ENCODE measurements at regions not wholly inside any gene's neighbourhood (a gene's known extent, or its start where the extent isn't known, plus 50 kb on each side); places are given as distances from the start of the nearest gene placed in this dataset.

DNA sequence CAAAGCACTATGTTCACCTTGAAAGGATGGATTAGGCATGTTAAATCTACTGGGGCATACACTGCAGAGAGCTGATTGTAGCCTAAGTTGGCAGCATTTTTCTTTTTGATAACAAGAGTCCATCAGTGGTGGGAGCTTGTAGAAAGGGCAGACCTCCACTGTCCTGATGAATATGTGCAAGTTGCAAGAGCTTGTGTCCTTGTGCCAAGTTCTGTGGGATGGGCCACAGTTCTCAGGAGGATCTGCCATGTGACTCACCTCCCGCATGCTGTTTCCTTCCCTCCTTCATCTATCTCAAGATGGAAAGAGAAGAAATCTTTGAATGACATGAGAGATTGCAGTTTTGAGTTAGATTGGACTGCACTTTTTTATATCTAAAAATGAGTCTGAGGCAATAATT lies 58.3 kb upstream of the GGTLC1 start:
- H3K36me3 ChIP-seq, result no peaks in the 10 kb centered on the region
- no peak overlapping the region for H3K27ac ChIP-seq
- no peak overlapping the region for H3K4me3 ChIP-seq
- peak in 1 of 2 donors; percentile 25 for DNase-seq (ENCODE audit: low read depth in 1 of 2, low spot score in 1 of 2)
- TF ChIP-seq, protein P1, sequence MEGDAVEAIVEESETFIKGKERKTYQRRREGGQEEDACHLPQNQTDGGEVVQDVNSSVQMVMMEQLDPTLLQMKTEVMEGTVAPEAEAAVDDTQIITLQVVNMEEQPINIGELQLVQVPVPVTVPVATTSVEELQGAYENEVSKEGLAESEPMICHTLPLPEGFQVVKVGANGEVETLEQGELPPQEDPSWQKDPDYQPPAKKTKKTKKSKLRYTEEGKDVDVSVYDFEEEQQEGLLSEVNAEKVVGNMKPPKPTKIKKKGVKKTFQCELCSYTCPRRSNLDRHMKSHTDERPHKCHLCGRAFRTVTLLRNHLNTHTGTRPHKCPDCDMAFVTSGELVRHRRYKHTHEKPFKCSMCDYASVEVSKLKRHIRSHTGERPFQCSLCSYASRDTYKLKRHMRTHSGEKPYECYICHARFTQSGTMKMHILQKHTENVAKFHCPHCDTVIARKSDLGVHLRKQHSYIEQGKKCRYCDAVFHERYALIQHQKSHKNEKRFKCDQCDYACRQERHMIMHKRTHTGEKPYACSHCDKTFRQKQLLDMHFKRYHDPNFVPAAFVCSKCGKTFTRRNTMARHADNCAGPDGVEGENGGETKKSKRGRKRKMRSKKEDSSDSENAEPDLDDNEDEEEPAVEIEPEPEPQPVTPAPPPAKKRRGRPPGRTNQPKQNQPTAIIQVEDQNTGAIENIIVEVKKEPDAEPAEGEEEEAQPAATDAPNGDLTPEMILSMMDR (IDR thresholded peaks at IDR 0.05; ENCODE audit: low read depth, low read length), result no peak
- H3K9me3 ChIP-seq (ENCODE audit: low read depth), result no peaks in the 10 kb centered on the region
- no peaks in the 10 kb centered on the region for H3K27me3 ChIP-seq
- no peaks in the 10 kb centered on the region for H3K4me1 ChIP-seq (ENCODE audit: low read depth)

DNA sequence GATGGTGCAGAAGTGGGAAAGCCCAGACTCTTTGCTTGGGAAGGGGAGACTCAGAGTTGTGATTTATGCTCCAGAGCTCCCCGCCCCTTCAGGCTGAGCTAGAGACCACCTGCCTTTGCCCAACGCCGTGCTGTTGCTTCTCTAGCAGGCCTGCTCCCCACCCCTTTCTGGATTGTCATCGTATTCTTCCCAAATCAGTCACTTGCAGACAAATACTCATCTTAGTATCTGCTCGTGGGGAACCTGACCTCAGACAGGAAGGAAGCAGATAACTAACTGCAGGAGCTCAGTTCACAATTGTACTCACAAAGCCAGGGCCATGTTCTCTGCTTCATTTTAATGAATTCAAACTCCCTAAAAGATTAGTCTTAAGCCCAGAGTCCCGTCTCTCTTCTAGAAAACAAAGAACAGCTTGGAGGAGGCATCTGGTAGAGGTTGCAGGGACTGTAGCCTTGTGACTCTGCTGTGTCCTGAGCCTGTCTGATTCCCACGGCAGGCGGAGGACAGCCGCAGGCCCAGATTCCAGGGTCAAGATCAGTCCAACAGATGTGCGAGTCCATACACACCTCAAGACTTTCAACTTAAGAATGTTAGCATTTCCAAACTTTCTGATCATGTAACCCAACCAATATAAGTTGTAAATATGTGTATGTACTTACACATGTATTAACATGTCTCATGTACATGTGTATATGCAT lies 57.2 kb upstream of the GGTLC1 start:
- H3K27ac ChIP-seq, result no peak overlapping the region
- DNase-seq (ENCODE audit: low read depth in 1 of 2, low spot score in 1 of 2), result no peak
- H3K4me1 ChIP-seq (ENCODE audit: low read depth), result no peaks in the 10 kb centered on the region
- no peak overlapping the region for H3K4me3 ChIP-seq
- H3K27me3 ChIP-seq, result no peaks in the 10 kb centered on the region
- H3K9me3 ChIP-seq (ENCODE audit: low read depth), result no peaks in the 10 kb centered on the region
- H3K36me3 ChIP-seq, result no peaks in the 10 kb centered on the region
- TF ChIP-seq, protein P1 (IDR thresholded peaks at IDR 0.05; ENCODE audit: low read depth, low read length), result no peak

DNA sequence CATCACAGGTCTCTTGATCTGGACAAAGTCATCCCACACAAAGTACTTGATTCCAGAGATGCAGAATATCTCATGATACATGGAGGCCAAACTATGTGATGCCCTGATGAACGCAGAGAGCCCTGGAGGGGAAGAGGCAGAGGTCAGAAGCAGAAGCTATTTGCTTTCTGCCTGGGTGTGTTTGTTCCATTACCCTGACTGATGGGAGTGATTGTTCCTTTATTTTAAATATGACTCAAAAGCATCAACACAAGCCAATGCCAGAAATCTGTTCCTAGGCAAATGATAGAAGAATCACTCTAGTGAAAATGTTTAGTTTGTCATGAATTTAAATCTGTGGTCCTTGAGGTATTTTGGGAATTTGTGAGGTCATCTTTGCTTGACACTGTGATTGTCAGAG lies 54.7 kb upstream of the GGTLC1 start:
- no peak overlapping the region for H3K27ac ChIP-seq
- DNase-seq (ENCODE audit: low read depth in 1 of 2, low spot score in 1 of 2), result no peak
- H3K4me3 ChIP-seq, result no peak overlapping the region
- TF ChIP-seq, protein P1 (IDR thresholded peaks at IDR 0.05; ENCODE audit: low read depth, low read length), result no peak
- H3K36me3 ChIP-seq, result no peaks in the 10 kb centered on the region
- H3K9me3 ChIP-seq (ENCODE audit: low read depth), result no peaks in the 10 kb centered on the region
- no peaks in the 10 kb centered on the region for H3K27me3 ChIP-seq
- no peaks in the 10 kb centered on the region for H3K4me1 ChIP-seq (ENCODE audit: low read depth)

DNA sequence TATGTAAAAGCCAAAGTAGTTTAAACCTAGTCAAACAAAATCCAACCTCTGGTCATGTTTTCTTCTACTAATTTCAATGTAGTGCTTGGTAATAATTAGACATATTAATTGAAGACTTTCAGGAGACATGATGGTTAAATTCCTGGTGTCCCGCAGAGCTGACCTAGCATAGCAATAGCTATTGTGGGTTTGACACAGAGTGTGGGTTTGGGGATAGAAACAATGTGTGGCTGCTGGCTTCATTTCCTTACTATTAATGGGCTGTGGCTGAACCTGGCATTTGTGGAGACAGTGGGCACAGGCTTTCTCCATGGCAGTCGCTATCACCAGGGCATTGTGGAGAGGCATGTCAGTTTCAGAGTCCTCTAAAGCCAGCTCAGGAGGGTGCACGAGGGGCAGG lies 54.1 kb upstream of the GGTLC1 start:
- Histone ChIP-seq H3K27ac (no peak overlapping the region), H3K4me1 (ENCODE audit: low read depth) (no peaks in the 10 kb centered on the region), H3K9me3 (ENCODE audit: low read depth) (no peaks in the 10 kb centered on the region), H3K4me3 (no peak overlapping the region), H3K36me3 (no peaks in the 10 kb centered on the region), H3K27me3 (no peaks in the 10 kb centered on the region)
- TF ChIP-seq, protein P1 (IDR thresholded peaks at IDR 0.05; ENCODE audit: low read depth, low read length), result no peak
- no peak for DNase-seq (ENCODE audit: low read depth in 1 of 2, low spot score in 1 of 2)

DNA sequence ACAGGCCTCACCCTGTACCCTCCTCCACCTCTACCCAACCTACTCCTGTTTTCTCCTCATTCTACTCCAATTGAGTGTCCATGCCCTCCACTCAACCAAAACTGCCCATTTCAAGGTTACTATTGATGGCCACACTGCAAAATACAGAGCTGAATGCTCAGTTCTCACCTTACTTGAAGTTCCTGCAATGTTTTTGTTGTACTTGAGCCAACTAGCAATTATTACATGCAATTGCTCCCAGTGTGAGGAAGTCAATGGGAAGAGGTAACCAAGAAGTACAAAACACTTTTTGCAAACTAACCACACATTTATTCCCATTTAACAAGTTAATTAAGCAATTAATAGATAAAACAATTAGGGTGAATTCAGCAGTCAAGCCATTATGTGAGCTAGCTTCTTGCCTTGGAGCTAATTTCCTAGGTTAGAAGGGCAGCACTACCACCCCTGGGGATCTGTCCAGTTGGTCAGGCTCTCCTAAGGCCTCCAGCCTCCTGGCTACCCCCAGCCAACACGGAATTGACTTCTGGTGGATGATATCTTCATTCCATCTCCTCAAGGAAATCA lies 52.4 kb upstream of the GGTLC1 start:
- Histone ChIP-seq H3K36me3 (no peaks in the 10 kb centered on the region), H3K9me3 (ENCODE audit: low read depth) (no peaks in the 10 kb centered on the region), H3K27me3 (no peaks in the 10 kb centered on the region), H3K4me1 (ENCODE audit: low read depth) (no peaks in the 10 kb centered on the region), H3K27ac (no peak overlapping the region), H3K4me3 (no peak overlapping the region)
- no peak for DNase-seq (ENCODE audit: low read depth in 1 of 2, low spot score in 1 of 2)
- TF ChIP-seq, protein P1 (IDR thresholded peaks at IDR 0.05; ENCODE audit: low read depth, low read length), result no peak

Measured in cardiac muscle cell (in vitro differentiated cells and primary cell).